ENCODE measurements at regions not wholly inside any gene's neighbourhood (a gene's known extent, or its start where the extent isn't known, plus 50 kb on each side); places are given as distances from the start of the nearest gene placed in this dataset.

DNA sequence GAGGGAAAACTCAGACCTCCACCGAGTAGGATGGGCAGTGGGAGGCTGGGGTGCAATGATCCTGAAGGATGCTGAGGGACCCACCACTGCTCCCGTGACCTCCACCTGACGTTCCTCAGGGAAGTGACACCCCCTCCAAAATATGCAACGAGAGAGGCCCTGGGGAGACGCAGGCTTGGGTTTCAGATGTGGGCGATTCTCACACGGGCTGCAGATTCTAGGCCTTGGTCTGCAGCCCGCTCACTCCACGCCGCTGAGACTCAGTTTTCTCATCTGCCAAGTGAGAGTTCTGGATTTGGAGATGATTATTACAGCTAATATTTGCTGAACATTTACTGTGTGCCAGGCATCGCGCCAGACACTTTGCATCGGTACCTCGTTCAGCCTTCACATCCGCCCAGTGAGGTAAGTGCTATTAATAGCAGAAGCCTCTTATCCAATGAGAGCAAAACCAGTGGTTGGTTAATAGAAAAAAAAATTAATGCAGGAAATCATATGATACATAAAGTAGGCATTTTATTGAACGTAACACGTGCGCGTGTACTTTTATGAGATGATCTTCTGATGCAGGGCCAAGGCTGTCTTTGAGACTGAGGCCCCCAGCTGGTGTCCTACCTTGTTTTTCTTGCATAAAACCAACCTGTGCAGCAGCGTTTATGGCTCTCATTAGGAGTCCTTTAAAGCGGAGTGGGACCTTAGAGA, 102.0 kb upstream of the RUNX3 start:
- DNase-seq: no peak
- no peak for TF ChIP-seq POLR2A (IDR thresholded peaks at IDR 0.05; ENCODE audit: low read length)
- TF ChIP-seq GATA1 (IDR thresholded peaks at IDR 0.05; ENCODE audit: low read depth, low read length): no peak

DNA sequence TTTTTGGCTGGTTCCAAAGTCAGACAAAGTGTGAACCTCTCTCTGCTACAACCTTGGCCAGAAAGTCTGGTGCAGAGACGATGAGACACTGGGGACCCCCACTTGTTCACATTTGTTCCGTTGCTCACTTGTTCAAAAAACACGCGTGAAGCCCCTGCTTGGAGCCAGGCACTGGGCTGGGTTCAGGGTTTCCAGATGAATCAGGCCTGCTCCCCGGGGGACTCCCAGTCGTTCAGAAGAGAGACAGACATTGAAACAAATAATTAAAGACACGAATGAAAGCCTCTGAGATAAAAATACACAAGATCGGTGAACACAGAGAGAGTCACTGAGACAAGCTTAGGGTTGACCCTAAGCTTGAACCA, 101.5 kb upstream of the RUNX3 start:
- no peak for DNase-seq

DNA sequence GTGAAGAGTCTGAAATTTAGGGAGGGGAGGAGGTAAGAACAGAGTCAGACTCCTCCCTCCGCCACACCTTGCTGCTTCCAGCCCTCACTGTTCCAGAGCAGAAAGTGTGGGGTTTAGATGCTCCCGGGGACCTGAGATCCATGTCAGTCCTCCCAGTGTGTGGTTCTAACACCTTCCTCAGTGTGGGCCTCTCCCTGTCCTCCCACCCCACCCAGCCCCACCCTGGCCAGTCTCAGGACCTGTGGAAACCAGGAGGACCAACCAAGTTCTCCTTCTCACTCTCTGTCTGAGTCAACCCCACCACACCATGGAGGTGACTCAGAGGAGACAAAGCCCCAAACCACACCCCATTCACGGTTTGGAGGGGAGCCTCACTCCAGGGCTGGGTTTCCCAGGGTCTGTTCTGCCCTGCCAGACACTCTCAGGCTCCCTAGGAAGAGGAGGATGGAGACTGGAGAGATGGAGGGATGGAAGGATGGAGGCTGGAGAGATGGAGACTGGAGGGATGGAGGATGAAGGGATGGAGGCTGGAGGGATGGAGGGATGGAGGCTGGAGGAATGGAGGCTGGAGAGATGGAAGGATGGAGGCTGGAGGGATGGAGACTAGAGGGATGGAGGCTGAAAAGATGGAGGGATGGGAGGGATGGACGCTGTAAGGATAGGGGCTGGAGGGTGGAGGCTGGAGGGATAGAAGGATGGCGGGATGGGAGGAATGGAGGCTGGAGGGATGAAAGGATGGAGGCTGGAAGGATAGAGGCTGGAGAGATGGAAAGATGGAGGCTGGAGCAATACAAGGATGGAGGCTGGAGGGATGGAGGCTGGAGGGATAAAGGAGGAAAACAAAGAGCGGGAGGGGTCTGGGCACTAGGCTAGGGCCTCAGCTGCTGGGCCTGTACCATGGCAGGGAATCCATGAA, 100.9 kb upstream of the RUNX3 start:
- DNase-seq: no peak
- TF ChIP-seq GATA1 (IDR thresholded peaks at IDR 0.05; ENCODE audit: low read depth, low read length) (no peak), POLR2A (IDR thresholded peaks at IDR 0.05; ENCODE audit: low read length) (no peak)

More for the DNA sequence above, 101.5 kb upstream of the RUNX3 start:
- no peak for TF ChIP-seq POLR2A (IDR thresholded peaks at IDR 0.05; ENCODE audit: low read length)
- TF ChIP-seq GATA1 (IDR thresholded peaks at IDR 0.05; ENCODE audit: low read depth, low read length): no peak

DNA sequence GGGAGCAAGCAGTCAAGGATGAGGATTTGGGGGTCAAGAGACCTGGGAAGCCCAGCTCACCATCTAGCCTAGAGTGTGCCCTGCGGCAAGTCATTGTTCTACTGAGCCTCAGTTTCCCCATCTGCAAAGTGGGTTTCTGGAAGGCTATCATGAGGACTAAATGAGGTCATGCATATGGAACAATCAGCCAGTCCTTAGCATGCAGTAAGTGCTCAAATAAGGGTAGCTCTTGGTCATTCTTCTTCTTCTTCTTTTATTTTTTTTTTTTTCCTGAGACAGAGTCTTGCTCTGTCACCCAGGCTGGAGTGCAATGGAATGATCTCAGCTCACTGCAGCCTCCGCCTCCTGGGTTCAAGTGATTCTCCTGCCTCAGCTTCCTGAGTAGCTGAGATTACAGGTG, 99.9 kb upstream of the RUNX3 start:
- no peak for TF ChIP-seq POLR2A (IDR thresholded peaks at IDR 0.05; ENCODE audit: low read length)
- TF ChIP-seq GATA1 (IDR thresholded peaks at IDR 0.05; ENCODE audit: low read depth, low read length): no peak
- DNase-seq: no peak

DNA sequence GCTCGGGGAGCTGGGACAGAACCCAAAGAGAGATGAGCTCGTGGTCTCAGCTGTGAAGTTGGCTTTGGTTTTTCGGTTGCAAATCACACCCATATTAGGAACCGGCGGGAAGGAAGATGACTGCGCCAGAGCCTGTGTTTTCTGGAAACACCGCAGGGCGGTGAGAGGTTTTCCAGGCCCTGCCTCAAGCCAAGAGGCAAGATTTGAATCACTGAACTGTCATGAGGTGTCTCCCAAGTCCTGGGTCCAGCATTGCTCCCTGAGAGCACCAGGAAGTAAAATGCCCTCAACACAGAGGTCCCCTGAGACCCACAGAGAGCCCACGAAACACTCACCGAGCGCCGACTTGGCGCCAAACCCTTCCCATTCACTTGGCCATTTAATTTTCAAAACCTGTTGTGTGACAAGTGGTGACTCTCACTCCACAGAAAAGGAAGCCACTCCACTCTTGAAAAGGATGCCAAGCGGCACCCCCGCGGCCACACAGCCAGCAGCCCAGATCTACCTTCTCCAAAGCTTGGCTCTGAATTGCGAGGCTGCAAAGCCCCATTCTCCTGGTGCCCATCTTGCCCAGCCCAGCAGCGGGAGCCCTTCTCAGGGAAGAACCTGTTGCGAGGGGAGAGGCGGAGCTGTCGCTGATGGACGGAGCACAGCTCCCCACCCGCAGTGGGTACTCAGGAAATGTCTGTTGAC, 99.0 kb upstream of the RUNX3 start:
- DNase-seq: no peak
- TF ChIP-seq POLR2A (IDR thresholded peaks at IDR 0.05; ENCODE audit: low read length): no peak

DNA sequence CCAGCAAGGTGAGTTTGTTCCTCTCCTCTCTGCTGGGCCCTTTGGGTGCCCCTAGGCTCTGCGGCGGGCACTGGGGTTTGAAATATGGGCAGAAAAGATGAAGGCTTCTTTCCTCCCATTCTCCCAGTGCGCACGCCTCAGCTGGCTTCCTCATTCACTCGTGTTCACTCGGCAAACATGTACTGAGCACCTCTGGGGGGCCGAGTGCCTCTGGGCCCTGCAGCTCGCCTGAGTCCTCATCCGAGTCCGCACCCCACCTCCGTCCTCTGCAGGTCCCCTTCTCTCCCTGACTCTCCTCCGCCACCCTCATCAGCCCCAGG, 98.5 kb upstream of the RUNX3 start:
- DNase-seq: no peak
- TF ChIP-seq POLR2A (IDR thresholded peaks at IDR 0.05; ENCODE audit: low read length): no peak
- no peak for TF ChIP-seq GATA1 (IDR thresholded peaks at IDR 0.05; ENCODE audit: low read depth, low read length)

DNA sequence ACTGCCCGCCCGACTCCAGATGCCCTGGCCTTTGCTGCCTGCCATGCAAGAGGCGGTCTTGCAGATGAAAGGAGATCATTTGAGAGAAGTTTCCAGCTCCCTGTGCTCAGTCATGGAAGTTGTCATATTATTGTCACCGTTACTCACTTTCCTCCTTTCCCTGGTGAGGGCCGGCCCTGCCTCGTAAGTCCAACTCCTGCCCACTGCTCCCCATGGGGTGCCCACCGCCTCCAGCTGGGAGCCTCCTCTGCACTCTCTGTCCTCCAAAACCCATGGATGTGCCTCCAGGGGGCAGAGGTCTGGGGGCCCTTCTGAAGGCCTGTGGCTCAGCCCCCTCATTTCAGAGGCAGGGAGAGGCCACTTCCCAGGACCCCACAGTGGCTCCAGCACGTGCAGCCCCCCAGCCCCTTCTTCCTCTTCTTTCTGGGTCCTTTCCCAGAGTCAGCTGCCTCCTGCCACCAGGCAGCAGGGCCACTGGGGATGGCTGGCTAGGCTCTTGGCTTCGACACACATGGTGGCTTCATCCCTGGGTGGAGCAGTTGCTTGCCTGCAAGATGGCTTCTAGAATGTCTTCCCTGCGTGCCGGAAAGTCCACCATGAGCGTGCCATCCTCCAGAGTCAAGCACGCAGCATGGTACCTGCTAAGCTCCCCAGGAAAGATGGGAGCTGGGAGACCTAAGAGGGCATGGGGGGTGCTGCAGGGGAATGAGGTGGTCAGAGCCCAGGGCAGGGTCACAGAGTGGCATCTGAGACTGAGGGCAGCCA, 97.9 kb upstream of the RUNX3 start:
- no peak for TF ChIP-seq GATA1 (IDR thresholded peaks at IDR 0.05; ENCODE audit: low read depth, low read length)
- no peak for TF ChIP-seq POLR2A (IDR thresholded peaks at IDR 0.05; ENCODE audit: low read length)
- DNase-seq: no peak

DNA sequence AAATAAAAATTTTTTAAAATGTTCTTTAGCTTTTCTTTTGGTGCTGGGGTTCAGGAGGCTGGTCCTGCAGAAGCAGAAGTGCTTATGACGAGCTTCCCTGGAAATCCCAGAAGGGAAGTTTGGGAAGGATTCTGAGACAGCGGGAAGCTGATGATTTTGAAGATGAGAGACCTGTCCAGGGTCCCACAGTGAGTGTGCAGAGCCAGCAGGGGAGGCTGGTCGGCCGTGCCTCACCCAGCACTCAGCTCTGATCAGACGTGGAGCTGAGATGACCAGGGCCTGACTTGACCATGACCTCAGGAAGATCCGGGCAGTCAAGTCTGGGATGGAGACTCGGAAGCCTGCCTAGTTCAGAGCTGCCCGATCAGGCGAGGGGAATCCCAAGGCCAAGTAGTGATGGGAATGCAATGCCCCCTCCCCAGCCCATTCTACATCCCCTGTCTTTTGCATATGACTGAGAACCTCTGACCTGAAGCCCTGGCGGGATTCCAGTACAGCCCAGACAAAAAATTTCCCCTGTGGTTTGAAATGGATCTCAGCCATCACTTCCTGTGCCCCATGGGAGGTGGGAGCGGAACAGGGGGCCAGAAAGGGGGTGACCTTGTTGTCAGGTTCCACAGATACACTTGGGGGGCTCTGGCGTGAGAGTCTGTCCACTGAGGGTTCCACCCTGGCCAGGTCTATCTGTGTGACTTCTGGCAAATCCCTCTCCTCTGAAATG, 96.8 kb upstream of the RUNX3 start:
- no peak for DNase-seq
- TF ChIP-seq GATA1 (IDR thresholded peaks at IDR 0.05; ENCODE audit: low read depth, low read length): no peak
- TF ChIP-seq POLR2A (IDR thresholded peaks at IDR 0.05; ENCODE audit: low read length): no peak

DNA sequence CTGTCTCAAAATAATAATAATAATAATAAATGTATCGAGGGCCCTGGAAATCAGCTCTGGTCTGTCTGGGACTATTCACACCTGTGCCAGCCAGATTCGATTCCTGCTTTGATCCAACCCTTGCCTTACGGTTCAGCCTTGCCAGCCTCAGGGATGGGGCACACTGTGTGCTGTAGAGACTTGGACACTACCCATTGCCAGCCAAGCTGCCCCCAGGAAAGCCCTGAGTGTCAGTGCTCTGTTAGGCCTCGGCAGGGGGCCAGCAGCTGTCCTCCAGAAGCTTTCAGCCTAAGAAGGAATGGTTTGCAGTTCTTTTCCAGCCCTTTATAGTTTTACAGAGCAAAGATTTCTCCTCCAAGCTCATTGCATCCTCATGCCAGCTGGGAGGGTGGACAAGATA, 96.2 kb upstream of the RUNX3 start:
- no peak for DNase-seq
- TF ChIP-seq POLR2A (IDR thresholded peaks at IDR 0.05; ENCODE audit: low read length) (no peak), GATA1 (IDR thresholded peaks at IDR 0.05; ENCODE audit: low read depth, low read length) (no peak)

DNA sequence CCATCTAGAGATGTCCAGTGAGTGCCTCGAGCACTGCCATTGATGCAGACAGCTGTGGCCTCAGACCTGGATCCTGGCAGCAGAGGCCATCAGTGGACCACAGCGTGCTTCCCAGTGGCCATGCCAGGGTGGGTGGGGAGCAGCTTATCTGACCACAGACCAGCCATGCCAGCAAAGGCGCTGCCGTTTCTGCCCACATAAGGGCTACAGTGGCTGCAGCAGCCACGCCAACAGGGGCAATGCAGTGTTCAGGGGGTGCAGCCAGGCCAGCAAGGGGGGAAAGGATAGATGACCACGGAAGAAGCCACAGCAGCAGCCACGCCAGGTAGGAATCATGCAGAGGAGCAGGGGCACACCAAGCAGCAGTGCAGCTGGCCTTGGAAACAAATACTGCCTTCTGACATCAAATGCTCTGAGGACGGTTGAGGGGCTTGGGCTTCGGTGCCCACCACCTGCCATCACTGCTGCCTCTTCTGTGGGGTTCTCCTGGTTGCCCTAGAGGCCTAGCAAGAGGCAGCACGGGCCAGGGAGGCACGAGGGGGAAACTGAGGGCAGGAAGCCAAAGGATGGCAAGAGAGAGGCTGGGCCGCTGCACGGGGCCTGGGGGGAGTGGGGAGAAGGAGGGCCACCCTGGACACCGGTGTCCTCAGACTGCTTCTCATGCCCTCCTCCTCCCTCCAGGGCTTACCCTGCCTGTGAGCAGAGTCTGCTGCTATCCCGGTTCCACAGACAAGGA, 94.7 kb upstream of the RUNX3 start:
- DNase-seq: no peak
- TF ChIP-seq GATA1 (IDR thresholded peaks at IDR 0.05; ENCODE audit: low read depth, low read length): no peak
- no peak for TF ChIP-seq POLR2A (IDR thresholded peaks at IDR 0.05; ENCODE audit: low read length)

DNA sequence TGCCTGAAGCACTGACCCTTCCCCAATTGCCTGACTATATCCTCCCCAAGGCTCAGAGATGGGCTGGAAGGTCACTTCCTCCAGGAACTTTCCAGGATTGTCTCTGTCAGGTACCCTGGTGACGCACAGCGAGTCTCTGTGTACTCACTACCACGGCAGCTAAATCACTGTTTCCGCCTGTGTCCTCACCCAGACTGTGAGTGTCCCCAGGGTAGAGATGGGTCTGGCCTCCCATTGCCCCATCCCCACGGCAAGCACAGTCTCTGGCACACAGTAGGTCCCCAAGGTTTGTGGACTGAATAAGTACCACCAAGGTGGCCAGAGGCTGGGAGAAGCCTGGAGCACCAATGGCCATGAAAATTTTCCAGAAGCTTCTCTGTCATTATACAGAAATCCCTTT, 93.8 kb upstream of the RUNX3 start:
- TF ChIP-seq GATA1 (IDR thresholded peaks at IDR 0.05; ENCODE audit: low read depth, low read length) (no peak), POLR2A (IDR thresholded peaks at IDR 0.05; ENCODE audit: low read length) (no peak)
- no peak for DNase-seq

DNA sequence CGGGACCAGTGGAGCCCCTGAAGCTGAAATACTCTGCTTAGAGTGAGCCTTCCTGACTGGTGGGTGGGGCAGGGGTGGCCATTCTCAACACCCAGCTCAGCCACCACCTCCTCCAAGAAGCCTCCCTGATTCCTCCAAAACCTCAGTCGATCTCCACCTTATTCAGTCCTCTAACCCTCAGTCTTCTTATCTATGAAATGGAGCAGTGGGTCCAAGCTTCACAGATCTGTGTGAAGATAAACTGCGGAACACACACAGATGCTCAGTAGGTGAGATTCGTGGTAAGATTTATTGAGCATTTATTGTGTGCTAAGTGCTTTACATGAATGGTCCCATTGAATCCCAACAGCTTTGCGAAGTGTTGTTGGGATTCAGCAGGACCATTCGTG, 93.1 kb upstream of the RUNX3 start:
- TF ChIP-seq POLR2A (IDR thresholded peaks at IDR 0.05; ENCODE audit: low read length): no peak
- TF ChIP-seq GATA1 (IDR thresholded peaks at IDR 0.05; ENCODE audit: low read depth, low read length): no peak
- DNase-seq: no peak
